GM12892 (cell line): ENCODE measurements at regions not wholly inside any gene's neighbourhood (a gene's known extent, or its start where the extent isn't known, plus 50 kb on each side); places are given as distances from the start of the nearest gene placed in this dataset.

Source experiments
- POLR2A ChIP-seq: IDR thresholded peaks from 2 replicates; pipeline ENCODE4 v1.6.1; 2011; ENCODE audit warnings: low read depth, low read length, control low read depth
- POLR2AphosphoS5 ChIP-seq: IDR thresholded peaks from 2 replicates; pipeline ENCODE4 v1.6.1; 2011; ENCODE audit warnings: low read depth, low read length, control low read depth

DNA sequence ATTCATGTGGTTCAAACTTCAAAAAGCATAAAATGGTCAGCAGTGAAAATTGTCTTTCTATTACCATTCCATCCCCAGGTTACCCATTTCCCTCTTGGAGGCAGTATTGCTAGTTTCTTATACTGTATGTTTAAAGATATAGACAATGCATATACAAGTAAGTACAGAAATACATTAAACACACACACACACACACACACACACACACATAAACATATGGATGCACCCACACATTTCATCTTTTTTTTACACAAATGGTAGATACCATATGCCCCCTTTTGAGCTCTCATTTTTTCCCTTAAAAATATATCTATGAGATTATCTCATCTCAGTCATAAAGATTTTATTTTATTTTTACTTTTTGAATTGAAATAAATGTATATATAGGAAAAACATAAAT is 79.7 kb downstream of the NEUROD6 start:
- TF ChIP-seq POLR2AphosphoS5, result no peak
- no peak for TF ChIP-seq POLR2A
